Lung (tissue), 11 donors: ENCODE measurements at regions not wholly inside any gene's neighbourhood (a gene's known extent, or its start where the extent isn't known, plus 50 kb on each side); places are given as distances from the start of the nearest gene placed in this dataset.

Source experiments
- ATAC-seq: fragments of 200-7000 bp; cut with Tn5 transposase; one replicate; pipeline ENCODE4 v1.9.1; 2020; ENCODE audit warnings: moderate number of reproducible peaks; ENCODE audit not compliant: insufficient read depth, low FRiP score
- DNase-seq, 3 donors: peaks; one replicate each; pipeline ENCODE4 v3.0.0-alpha.2; 2013 to 2017
- H3K27ac ChIP-seq, 2 donors: one replicate each; pipeline ENCODE4 v1.5.1; 2013; ENCODE audit warnings: mild to moderate bottlenecking in 2 of 2, moderate library complexity in 2 of 2, control low read depth in 1 of 2, inconsistent platforms in 1 of 2, low read depth in 1 of 2, low read length in 1 of 2
- H3K27me3 ChIP-seq, 3 donors: one replicate each; pipeline ENCODE4 v1.5.1; 2013; ENCODE audit warnings: low read length in 2 of 3; ENCODE audit not compliant: control insufficient read depth in 3 of 3, insufficient read depth in 3 of 3
- H3K36me3 ChIP-seq, 4 donors: one replicate each; pipeline ENCODE4 v1.5.1; 2013; ENCODE audit warnings: low read length in 4 of 4, mild to moderate bottlenecking in 1 of 4, moderate library complexity in 1 of 4; ENCODE audit not compliant: control insufficient read depth in 4 of 4, insufficient read depth in 4 of 4
- H3K4me1 ChIP-seq, 5 donors: one replicate each; pipeline ENCODE4 v1.5.1; 2013; ENCODE audit warnings: low read length in 5 of 5, mild to moderate bottlenecking in 2 of 5, moderate library complexity in 1 of 5; ENCODE audit not compliant: control insufficient read depth in 5 of 5, insufficient read depth in 5 of 5
- H3K4me3 ChIP-seq: one replicate; pipeline ENCODE4 v1.5.1; 2013; ENCODE audit warnings: mild to moderate bottlenecking, control low read depth, moderate library complexity
- H3K9ac ChIP-seq, 2 donors: one replicate each; pipeline ENCODE4 v1.5.1; 2013; ENCODE audit warnings: low read length in 2 of 2, control low read depth in 1 of 2; ENCODE audit not compliant: insufficient read depth in 1 of 2
- H3K9me3 ChIP-seq, 4 donors: one replicate each; pipeline ENCODE4 v1.5.1; 2013; ENCODE audit warnings: low read length in 3 of 4, mild to moderate bottlenecking in 1 of 4, moderate library complexity in 1 of 4; ENCODE audit not compliant: control insufficient read depth in 4 of 4, insufficient read depth in 3 of 4
- WGBS, 2 donors: extraction: QIAGEN DNeasy Blood & Tissue Kit; methylation state at CpG; one replicate each; pipeline ENCODE4 v1.1.7; 2013; 5-methylcytosine and 5-hydroxymethylcytosine counted together
- TF ChIP-seq, protein P1 (sequence below): IDR thresholded peaks from 2 replicates; pipeline ENCODE4 v1.5.1; 2012; ENCODE audit warnings: mild to moderate bottlenecking; ENCODE audit errors: control extremely low read depth, extremely low read depth
- donor health status: control.
- donor health status: control.
- donor health status: Bipolar disorder and iron deficiency.
- donor health status: healthy.
- donor health status: DM: yes; HTN: yes; CAD: no.

GRCh38 chr16:82414476-82414875 lies 212.3 kb upstream of the CDH13 start:
- H3K27me3 ChIP-seq = no peaks in the 10 kb centered on the region

DNA sequence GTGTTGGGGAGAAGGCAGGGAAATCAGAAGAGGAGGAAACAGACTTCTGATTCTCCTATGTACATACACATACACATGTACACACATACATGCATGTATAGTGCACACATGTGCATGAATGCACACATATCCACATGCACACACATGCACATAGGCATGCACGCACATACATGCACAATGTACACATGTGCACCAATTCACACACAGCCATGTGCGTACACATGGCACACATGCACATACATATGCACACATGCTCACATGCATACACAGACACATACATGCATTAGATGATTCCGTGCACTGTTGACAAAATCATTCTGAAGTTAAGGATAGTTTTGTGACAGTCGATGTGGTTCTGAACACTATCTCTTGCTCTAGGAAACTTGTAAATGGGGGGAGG lies 214.0 kb upstream of the CDH13 start:
- H3K4me1 ChIP-seq = no peaks in the 10 kb centered on the region
- DNase-seq (no peak), ATAC-seq (no peak)
- H3K27ac ChIP-seq = no peak overlapping the region
- H3K36me3 ChIP-seq = no peaks in the 10 kb centered on the region
- no peak overlapping the region for H3K4me3 ChIP-seq
- TF ChIP-seq, protein P1, sequence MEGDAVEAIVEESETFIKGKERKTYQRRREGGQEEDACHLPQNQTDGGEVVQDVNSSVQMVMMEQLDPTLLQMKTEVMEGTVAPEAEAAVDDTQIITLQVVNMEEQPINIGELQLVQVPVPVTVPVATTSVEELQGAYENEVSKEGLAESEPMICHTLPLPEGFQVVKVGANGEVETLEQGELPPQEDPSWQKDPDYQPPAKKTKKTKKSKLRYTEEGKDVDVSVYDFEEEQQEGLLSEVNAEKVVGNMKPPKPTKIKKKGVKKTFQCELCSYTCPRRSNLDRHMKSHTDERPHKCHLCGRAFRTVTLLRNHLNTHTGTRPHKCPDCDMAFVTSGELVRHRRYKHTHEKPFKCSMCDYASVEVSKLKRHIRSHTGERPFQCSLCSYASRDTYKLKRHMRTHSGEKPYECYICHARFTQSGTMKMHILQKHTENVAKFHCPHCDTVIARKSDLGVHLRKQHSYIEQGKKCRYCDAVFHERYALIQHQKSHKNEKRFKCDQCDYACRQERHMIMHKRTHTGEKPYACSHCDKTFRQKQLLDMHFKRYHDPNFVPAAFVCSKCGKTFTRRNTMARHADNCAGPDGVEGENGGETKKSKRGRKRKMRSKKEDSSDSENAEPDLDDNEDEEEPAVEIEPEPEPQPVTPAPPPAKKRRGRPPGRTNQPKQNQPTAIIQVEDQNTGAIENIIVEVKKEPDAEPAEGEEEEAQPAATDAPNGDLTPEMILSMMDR = no peak
- peaks cover 0 to 2% (median 0%) of the 10 kb centered on the region in 4 donors for H3K9me3 ChIP-seq
- 91% methylated on average over 4 of the region's 4 CpGs for WGBS, 2 donors
- H3K27me3 ChIP-seq = no peaks in the 10 kb centered on the region
- H3K9ac ChIP-seq = no peak overlapping the region

More at GRCh38 chr16:82414476-82414875, 212.3 kb upstream of the CDH13 start:
- WGBS, 2 donors = 68 to 82% methylated on average over 3 of the region's 3 CpGs
- Histone ChIP-seq H3K36me3 (no peaks in the 10 kb centered on the region), H3K27ac (no peak overlapping the region), H3K4me1 (no peaks in the 10 kb centered on the region), H3K9me3 (peaks cover 0 to under 1% (median 0%) of the 10 kb centered on the region in 4 donors), H3K4me3 (no peak overlapping the region), H3K9ac (no peak overlapping the region)
- DNase-seq (no peak), ATAC-seq (no peak)
- TF ChIP-seq, protein P1 = no peak

DNA sequence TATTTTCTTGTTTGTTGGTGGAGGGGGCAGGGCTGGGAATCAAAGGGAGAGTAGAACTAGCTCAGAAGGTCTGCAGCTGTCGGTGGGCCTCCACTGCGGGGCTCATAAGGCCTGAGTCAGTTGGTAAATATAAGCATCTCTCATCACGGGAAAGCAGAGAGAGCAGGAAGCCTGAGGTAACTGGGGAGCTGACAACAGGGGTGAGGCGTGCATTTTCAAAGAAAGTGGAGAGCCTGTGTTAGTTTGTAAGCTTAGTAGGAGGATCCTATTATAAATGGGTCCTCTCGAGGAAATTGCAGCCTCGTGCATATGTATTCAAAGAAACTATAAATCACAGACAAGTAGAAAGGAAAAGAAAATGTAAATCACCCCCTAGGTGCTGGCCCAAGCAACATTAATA lies 221.0 kb upstream of the CDH13 start:
- no peak overlapping the region for H3K27ac ChIP-seq
- no peaks in the 10 kb centered on the region for H3K36me3 ChIP-seq
- H3K4me3 ChIP-seq = no peak overlapping the region
- 59 to 67% methylated on average over 6 of the region's 6 CpGs for WGBS, 2 donors
- DNase-seq (no peak), ATAC-seq (no peak)
- H3K4me1 ChIP-seq = peaks cover 0 to 3% (median 0%) of the 10 kb centered on the region in 5 donors
- TF ChIP-seq, protein P1 = no peak
- H3K27me3 ChIP-seq = no peaks in the 10 kb centered on the region
- peaks cover 0 to 2% (median 0%) of the 10 kb centered on the region in 4 donors for H3K9me3 ChIP-seq
- H3K9ac ChIP-seq = no peak overlapping the region
